HG02870 (cell line): ENCODE measurements at regions not wholly inside any gene's neighbourhood (a gene's known extent, or its start where the extent isn't known, plus 50 kb on each side); places are given as distances from the start of the nearest gene placed in this dataset.
"Not testable (repeated sequence)": the region's sequence is repeated elsewhere in the genome, so short reads cannot be mapped to it uniquely, and the experiment has no call there.

Experiments used
- ATAC-seq: cut with Tn5 transposase; IDR thresholded peaks from one replicate; pipeline ENCODE4 v1.9.1; 2021; ENCODE audit warnings: mild to moderate bottlenecking, moderate library complexity; ENCODE audit not compliant: unreplicated experiment

GRCh38 chr1:229138058-229138457 lies 132.9 kb upstream of the RAB4A start:
- ATAC-seq: no peak

- peak; percentile 62 for ATAC-seq
Measured at GRCh38 chr1:229139331-229140118, 131.4 kb upstream of the RAB4A start.

GRCh38 chr1:229140119-229140396 lies 130.9 kb upstream of the RAB4A start:
- ATAC-seq: no peak

GRCh38 chr1:229141271-229141670 lies 129.6 kb upstream of the RAB4A start:
- ATAC-seq: no peak

GRCh38 chr1:229141689-229142377 lies 129.1 kb upstream of the RAB4A start:
- no peak for ATAC-seq

GRCh38 chr1:229142471-229142870 lies 128.4 kb upstream of the RAB4A start:
- no peak for ATAC-seq

GRCh38 chr1:229146647-229147046 lies 124.3 kb upstream of the RAB4A start:
- no peak for ATAC-seq

- no peak for ATAC-seq
Measured at GRCh38 chr1:229147072-229147471, 123.8 kb upstream of the RAB4A start.

- no peak for ATAC-seq
Measured at GRCh38 chr1:229148041-229148671, 122.8 kb upstream of the RAB4A start.

- no peak for ATAC-seq
Measured at GRCh38 chr1:229148743-229149142, 122.2 kb upstream of the RAB4A start.

- ATAC-seq: no peak
Measured at GRCh38 chr1:229149435-229149834, 121.5 kb upstream of the RAB4A start.

GRCh38 chr1:229150518-229150917 lies 120.4 kb upstream of the RAB4A start:
- ATAC-seq: no peak

GRCh38 chr1:229151412-229151811 lies 119.5 kb upstream of the RAB4A start:
- not testable (repeated sequence) for ATAC-seq

- no peak for ATAC-seq
Measured at GRCh38 chr1:229152311-229152710, 118.6 kb upstream of the RAB4A start.

GRCh38 chr1:229153955-229154548 lies 116.9 kb upstream of the RAB4A start:
- no peak for ATAC-seq

- no peak for ATAC-seq
Measured at GRCh38 chr1:229154811-229155210, 116.1 kb upstream of the RAB4A start.

GRCh38 chr1:229155472-229155871 lies 115.4 kb upstream of the RAB4A start:
- ATAC-seq: no peak

- ATAC-seq: no peak
Measured at GRCh38 chr1:229156872-229157271, 114.0 kb upstream of the RAB4A start.

GRCh38 chr1:229157480-229157879 lies 113.4 kb upstream of the RAB4A start:
- ATAC-seq: no peak

- no peak for ATAC-seq
Measured at GRCh38 chr1:229158341-229158921, 112.5 kb upstream of the RAB4A start.

GRCh38 chr1:229158927-229159326 lies 112.0 kb upstream of the RAB4A start:
- ATAC-seq: no peak
